HG02885 (cell line): ENCODE measurements at regions not wholly inside any gene's neighbourhood (a gene's known extent, or its start where the extent isn't known, plus 50 kb on each side); places are given as distances from the start of the nearest gene placed in this dataset.

ENCODE experiments used
- ATAC-seq: cut with Tn5 transposase; IDR thresholded peaks from one replicate; pipeline ENCODE4 v1.9.1; 2021; ENCODE audit warnings: mild to moderate bottlenecking; ENCODE audit not compliant: unreplicated experiment, poor library complexity

- no peak for ATAC-seq
Measured at GRCh38 chr4:7128234-7128633, 60.4 kb upstream of the GRPEL1 start.

DNA sequence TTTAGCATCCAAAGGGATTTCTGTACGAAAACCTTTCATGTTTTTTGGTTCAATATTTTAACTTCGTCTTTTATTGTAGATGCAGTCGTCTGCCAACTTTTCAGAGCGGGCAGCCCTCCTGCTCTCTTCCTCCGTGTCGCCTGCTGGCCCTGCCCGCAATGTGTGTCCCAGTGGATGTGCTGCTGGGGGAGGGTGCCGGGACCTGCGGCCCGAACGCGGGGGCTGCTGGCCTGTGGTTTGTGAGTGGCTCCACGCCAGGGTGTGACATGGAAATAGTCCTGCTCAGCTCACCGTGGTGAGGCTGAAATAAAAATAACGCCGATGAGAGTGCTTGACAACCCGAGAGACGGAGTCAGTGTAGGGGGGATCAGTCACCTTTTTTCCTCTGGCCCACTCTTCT is 59.7 kb upstream of the GRPEL1 start:
- ATAC-seq: no peak

DNA sequence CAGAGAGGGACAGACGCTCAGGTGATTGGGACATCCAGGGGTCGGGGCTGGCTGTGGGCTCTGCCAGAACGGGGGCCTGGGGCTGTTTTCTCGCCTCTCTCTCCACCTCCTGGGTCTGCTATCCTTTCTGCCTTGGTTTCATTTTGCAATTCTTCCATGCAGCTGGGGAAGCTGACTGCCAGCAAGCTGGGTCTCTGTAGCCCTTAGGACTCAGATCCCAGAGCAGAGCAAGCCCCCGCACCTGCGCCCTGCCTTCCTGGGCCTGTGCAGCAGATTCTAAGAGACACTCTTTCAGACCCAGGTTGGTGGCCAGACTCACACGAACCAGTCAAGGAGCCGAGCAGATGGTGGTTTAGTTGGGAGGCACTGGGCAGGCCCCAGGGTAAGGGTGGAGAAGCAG is 59.1 kb upstream of the GRPEL1 start:
- no peak for ATAC-seq

GRCh38 chr4:7124689-7125442 is 57.0 kb upstream of the GRPEL1 start:
- no peak for ATAC-seq

- ATAC-seq: no peak
Measured at GRCh38 chr4:7121866-7122653, 54.2 kb upstream of the GRPEL1 start.

- no peak for ATAC-seq
Measured at GRCh38 chr4:7121174-7121573, 53.3 kb upstream of the GRPEL1 start.

- ATAC-seq: peak; percentile 50
Measured at GRCh38 chr4:7120341-7120740, 52.5 kb upstream of the GRPEL1 start.

- ATAC-seq: no peak
Measured at GRCh38 chr4:7118013-7118832, 50.4 kb upstream of the GRPEL1 start.
